Kidney glomerular epithelial cell (primary cell): ENCODE measurements at regions not wholly inside any gene's neighbourhood (a gene's known extent, or its start where the extent isn't known, plus 50 kb on each side); places are given as distances from the start of the nearest gene placed in this dataset.
A peak's percentile ranks its signal among the peaks of the same experiment; 100 is the strongest.
"Not testable (repeated sequence)": the region's sequence is repeated elsewhere in the genome, so short reads cannot be mapped to it uniquely, and the experiment has no call there.

ENCODE experiments used
- DNase-seq: peaks from one replicate; lab custom pipeline; 2025; lab: John Stamatoyannopoulos, UW

DNA sequence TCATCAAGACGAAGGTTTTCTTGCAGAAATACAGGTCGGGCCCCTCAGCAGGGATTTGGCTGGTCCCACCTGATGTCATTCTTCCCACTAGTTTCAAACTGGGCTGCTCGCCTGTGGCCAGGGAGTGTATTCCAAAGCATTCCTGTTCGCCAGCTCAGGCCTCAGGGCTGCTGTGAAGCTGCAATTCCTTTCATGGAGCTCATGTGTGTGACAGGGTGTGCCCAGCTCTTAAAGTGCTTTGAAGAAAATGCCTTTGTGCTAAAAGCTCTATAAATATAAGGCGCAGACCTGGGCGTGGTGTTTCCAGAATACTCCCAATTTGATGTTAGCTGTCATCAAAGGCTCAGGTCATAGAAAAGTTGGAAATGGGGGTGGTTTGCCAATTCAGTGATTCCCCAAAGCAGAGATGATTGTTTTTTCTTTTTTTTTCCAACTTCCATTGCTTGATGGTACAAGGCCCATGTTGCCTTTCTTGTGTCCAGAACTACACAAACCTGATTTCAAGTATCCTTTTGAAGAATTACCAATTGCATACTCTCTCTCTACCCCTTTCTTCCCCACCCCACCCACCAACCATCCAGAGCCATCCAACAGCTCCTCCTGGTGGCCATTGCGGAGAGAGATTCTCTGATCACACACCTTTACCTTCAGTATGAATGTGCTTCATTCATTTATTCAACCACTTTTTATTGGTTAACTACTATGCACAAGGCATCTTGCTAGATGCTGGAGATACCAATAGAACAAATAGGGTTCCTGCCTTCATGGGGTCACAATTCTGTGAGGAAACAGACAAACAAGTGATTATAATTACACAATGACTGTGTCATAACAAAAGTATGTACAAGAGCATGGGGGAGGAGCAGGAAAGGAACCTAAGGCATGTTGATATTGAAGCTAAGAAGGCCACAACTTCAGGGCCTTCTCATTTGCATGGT is 297.3 kb upstream of the LYZL1 start:
- peak; percentile 71 for DNase-seq

DNA sequence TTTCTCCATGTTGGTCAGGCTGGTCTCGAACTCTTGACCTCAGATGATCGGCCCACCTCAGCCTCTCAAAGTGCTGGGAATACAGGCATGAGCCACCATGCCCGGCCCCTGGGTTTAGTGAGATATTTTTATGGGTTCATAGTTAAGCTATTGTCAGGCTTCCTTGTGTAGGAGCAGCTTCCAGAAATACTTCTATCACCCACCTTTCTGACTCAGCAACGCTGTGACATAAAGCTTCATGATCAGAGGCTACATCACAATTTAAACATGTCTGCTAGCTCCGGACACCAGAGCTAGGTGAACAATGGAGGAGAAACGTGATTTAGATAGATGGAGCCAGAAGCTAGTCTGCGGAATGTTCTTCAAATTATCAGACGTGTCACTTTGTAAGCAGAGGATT is 295.8 kb upstream of the LYZL1 start:
- no peak for DNase-seq

DNA sequence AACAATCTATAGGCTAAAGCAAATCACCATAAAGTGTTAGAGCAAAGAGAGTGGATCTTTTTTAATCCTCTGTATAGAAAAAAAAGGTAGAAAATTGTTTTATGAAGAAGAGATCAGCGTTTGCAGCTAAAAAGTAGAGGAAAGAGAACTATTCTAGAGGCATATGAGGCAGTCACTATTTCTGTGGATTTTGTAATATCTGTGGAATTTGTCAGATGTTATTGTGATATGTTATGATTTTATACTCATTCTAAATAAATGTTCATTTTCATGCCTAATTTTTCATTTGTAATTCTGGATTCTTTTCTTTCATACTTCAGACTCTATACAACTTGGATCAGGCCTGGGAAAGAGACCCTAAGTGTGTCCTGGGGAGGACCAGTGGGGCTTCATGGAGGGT is 295.0 kb upstream of the LYZL1 start:
- DNase-seq = no peak

DNA sequence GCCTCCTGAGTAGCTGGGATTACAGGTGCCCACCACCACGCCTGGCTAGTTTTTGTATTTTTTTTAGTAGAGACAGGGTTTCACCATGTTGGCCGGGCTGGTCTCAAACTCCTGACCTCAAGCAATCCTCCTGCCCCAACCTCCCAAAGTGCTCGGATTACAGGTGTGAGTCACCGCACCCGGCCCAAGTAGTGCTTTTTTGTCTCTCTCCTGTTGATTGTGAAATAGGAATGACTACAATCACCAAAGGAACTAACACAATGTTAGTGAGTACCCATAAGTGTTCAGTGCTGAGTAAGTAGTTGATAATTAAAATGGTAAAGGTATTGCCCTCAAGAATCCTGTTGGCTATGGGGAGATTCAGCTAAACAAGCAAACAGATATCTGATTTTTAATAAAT is 294.1 kb upstream of the LYZL1 start:
- DNase-seq = not testable (repeated sequence)

DNA sequence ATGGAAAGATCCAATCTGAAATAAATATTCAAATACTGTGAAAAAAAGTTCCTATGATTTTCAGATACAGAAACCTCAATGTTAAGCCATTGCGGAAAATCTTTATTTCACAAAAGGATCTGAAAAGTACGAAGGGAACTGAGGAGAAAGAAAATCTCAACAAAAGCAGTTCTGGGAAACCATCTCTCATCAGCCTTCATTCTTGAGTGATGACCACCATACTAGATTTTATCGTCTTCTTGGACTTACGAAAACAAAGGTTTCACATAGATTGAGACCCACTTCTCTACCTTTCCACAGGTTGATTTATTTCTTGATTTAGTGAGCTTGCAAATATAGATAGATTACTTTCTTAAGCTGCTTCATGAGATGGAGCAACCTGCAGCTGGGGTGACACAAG is 293.4 kb upstream of the LYZL1 start:
- DNase-seq = no peak

DNA sequence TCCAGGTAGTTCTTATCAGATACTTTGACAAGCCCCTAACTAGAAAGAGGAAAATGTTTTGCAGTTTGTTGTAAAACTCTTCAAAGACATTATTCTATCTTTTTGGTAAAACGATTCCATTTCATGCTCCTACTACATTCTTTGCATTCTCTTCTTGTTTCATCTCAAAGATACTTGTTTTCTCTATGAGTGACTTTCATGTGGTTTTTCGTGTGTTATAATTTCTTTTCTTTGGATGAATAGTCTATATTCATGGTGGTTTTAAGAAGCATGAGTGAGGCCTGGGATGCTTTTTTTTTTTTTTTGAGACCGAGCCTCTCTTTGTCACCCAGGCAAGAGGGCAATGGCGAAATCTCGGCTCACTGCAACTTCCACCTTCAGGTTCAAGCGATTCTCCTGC is 292.5 kb upstream of the LYZL1 start:
- no peak for DNase-seq

DNA sequence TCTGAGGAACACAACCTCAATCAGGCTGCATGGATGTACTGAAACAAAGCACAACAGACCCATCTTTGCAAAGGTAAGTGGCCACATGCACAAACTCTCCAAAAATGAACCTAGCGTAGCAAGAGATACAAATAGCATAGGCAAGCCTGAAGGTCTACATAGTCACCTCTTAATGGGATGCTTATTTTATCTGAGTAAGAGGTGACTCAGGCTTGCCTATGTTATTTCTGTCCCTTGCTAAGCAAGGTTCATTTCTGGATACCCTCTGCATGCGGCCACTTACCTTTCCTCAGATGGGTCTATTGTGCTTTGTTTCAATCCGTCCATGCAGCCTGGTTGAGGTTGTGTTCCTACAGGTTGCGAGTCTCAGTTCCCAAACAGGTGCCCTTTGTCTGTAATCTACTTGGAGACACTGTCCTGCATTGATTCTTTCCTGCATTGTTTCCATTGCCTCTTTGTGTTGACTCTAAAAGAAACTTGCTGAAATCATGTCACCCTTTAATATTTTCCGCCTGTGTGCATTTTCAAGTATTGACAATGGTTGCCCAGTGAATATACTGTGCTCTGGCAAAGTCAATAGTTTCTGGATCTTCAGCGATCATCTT is 291.8 kb upstream of the LYZL1 start:
- DNase-seq = no peak

DNA sequence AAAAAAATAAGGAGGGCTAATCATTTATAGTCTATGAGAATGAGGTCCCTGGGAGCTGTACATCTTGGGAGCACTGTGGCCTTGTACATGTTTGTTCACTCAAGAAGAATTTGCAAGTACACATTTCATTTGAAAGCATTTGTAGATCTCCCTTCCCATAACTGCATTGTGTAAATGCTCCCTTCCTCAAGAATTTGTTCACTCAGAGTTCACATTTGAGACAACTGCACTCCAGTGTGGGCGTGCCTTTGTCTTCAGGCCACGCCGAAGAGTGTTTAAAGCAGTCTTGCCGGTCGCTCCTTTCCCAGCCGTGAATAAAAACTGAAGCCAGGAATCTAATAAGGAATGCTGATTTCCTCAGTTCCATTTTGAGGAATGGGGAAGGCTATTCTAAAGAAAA is 291.1 kb upstream of the LYZL1 start:
- no peak for DNase-seq

DNA sequence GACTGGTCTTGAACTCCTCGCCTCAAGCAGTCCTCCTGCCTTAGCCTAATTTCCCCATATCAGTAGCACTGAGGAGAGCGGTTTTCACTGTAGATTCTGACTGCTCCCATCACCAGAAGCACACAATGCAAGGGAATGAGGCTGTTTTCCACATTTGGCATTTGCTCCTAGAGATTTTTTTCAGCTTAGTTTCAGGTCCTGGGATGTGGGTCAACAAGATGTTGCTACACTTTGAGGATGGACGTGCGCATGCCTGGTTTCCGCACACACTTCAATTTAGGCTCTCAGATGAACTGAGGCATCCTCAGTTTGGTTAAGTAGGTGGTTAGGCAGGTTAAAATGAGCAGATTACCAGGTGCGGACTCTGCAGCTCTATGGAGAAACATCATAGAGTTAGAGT is 287.1 kb upstream of the LYZL1 start:
- DNase-seq = no peak

DNA sequence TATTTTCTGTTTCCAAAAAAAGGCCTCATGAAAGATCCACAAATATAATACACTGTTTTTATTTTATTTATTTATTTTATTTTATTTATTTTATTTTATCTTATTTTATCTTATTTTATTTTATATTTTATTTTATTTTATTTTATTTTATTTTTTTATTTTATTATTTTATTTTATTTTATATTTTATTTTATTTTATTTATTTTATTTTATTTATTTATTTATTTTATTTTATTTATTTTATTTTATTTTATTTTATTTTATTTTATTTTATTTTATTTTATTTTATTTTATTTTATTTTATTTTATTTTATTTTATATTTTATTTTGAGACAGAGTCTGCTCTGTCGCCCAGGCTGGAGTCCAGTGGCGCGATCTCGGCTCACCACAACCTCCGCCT is 285.9 kb upstream of the LYZL1 start:
- not testable (repeated sequence) for DNase-seq

DNA sequence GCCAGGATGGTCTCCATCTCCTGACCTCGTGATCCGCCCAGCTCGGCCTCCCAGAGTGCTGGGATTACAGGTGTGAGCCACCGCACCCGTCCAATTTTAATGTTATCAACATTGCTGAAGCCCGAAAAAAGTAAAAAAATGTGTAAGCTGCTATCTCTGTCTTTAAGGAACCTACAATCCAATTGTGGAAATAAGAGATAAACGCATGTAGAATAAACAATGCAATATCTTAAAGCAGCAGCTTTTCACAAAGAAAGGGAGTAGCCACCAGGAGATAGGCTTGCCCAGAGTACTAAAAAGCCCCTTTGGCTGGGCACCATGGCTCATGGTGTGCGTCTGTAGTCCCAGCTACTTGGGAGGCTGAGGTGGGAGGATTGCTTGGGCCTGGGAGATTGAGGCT is 282.9 kb upstream of the LYZL1 start:
- no peak for DNase-seq

DNA sequence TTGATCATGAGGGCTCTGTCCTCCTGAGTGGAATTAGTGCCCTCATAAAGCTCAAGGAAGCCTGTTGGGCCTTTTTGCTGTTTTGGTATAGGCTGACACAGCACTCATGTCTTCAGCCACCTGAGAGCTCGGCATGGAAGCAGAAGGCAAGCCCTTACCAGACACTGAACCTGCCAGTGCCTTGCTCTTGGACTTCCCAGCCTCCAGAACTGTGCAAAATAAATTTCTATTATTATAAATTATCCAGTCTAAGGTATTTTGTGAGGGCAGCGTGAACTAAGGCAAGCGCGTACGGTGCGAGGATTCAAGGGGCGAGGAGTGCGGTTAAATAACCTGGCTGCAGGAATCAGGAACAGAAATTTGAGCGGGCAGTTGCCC is 281.5 kb upstream of the LYZL1 start:
- no peak for DNase-seq

DNA sequence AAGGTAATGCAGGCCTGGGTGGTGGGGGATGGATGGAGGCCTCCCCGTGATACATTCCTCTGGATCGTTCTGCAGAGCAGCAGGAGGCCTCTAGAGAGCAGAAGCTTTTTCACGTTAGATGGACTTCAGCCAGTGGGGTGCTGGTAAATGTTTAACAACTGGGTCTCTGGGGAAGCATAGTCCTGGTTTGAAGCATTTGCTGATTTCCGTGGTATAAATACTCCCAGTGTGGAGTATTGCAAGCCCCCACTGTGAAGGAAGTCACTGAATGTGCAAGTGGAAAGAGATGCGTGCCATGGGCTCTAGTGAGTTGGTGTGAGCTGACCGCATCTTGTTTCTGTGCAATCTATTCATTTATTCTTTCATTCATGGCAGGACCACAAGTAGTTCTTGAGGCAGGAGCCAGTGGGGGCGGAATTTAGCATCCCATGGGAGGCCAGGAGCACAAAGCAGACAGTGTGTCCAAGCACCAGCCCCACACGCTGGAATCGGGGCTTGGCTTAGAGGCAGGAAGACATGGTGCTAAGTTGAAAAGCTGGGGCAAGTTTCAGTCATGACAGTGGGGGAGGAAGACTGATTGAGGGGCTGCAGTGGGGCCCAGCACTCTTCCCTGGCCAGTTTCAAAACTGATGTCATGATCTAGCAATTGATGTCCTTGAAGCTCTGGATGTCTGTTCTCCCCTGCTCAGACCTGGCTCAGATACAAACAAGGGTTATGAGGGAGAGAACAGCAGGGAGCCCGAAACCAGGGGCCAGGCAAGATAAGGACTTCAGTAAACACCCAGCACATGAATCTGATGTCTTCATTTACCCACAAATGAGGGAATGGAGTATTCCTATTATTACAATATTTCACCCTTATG is 280.9 kb upstream of the LYZL1 start:
- DNase-seq = no peak

DNA sequence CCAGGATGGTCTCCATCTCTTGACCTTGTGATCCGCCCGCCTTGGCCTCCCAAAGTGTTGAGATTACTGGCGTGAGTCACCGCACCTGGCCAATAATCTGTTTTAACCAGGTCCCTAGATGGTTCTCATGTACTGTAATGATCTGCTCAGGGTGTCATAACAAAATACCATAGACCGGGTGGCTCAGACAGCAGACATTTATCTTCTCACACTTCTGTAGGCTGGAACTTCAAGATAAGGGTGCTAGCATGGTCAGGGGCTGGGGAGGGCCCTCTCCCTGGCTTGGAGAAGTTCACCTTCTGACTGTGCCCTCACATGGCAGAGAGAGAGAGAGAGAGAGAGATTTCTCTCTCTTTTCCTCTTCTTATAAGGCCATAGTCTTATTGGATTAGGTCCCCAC is 279.4 kb upstream of the LYZL1 start:
- DNase-seq = no peak

DNA sequence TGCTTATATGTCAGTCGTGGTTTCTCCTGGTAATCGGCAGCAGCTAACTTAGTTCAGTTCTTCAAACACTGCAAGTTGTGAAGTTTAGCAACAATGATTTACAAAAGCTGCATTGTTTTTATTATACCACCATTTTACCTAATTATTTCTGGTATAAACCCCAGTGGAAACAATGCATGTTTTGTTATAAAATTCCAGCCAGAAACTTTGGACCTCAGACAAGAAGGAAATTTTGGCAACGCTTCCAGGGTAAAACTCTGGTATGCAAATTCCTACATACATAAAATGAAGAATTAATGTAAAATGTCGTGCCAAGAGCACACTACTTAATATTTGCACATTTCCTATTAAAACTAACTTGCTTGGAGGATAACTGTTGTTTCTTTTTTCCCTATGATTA is 277.4 kb upstream of the LYZL1 start:
- DNase-seq = no peak

DNA sequence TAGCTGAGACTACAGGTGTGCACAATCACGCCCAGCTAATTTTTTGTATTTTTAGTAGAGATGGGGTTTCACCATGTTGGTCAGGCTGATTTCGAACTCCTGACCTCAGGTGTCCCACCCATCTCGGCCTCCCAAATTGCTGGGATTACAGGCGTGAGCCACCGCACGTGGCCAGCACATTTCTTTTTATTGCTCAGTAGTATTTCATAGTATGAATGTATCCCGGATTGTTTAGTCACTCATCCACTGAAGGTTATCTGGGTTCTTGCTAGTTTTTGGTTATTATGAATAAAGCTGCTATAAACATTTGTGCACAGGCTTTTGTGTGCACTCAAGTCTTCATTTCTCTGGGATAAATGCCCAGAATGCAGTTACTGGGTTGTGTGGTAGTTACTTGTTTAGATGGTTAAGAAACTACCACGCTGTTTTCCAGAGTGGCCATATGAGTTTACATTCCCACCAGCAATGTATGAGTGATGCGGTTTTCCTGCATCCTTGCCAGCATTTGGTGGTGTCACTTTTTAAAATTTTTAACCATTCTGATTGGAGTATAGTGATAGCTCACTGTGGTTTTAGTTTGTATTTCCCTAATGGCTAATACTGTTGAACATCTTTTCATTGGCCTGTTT is 275.8 kb upstream of the LYZL1 start:
- no peak for DNase-seq

DNA sequence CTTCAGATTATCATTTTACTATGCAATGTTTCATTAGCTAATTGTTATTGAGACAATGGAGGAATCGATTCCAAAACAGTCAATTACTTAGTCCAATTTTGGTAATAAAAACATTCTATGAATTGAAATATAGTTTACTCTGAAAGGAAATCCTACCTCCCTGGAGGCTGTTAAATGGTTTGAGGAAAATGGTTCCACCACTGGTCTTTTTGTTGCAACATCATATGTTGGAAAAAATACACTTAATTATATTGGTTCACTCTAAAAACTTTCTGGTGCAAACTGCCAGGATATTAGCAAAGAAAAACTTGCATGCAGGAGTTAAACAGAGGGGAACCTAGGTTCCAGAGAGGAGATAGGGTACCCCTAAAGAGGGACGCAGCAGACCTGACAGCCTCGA is 267.3 kb upstream of the LYZL1 start:
- no peak for DNase-seq

DNA sequence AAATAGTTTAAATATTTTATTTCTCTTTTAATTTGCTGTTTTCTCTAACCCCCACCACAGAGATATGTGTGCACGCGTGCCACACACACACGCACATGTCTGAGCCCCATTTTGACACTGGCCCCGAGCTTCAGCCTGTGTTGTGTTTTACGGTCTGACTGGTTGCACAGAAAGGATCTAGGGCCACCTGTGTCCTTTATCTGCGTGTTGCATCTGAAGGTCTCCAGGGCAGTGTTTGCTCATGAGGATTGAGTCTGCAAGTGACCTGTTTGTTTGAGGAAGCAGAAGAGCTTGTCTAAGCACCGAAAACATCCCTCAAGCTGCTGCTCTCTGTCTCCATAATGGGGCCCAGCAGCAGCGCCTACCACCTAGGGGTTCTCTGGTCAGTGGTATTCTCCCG is 266.4 kb upstream of the LYZL1 start:
- no peak for DNase-seq

DNA sequence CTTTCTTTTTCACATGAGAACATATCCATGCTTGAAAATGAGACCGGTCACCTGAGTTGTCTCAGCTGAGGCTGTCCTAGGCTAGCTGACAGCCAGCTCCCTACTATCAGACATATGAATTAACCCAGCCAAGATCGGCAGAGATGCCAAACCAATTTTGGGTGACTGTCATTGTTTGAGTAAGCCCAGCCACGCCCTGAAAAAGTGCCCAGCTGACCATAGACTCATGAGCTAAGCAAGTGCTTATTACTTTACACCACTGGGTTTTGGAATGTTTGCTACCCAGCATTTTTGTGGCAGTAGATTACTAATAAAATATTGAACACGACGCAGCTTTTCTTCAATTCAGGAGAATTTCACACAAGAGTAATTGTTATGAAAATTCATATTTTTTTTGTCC is 265.2 kb upstream of the LYZL1 start:
- no peak for DNase-seq

DNA sequence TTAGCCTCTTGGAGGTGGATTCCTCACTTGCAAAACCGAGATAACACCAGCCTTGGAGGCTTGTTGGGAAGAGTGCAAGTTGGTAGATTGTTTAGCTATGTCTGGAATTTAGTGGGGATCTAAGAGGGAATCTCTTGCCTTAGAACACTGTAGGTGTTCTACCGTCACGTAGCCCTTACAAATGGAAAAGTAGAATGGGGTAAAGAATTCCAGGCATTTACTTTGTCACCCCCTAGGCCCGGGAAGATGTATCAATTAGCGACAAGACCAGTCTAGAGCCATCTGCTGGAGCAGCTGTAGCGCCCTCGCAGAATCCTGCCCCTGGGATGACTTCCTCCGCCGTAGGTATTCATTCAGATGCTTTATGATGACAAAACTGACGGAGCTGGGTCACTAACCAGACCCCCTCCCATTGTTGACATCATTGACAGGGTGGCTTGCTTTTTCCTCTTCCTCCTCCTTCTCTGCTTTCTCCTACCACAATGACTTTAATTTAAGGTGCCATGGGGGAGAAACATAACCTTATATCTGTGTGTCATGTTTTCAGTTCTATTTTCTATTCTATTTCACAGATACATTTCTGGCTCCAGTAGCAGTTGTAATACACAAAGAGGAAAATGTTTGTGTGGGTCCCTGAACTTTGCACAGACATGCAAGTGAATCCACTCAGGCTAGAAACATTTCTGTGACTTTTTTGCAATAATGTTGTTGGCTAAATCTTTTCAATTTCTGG is 262.6 kb upstream of the LYZL1 start:
- DNase-seq = no peak

DNA sequence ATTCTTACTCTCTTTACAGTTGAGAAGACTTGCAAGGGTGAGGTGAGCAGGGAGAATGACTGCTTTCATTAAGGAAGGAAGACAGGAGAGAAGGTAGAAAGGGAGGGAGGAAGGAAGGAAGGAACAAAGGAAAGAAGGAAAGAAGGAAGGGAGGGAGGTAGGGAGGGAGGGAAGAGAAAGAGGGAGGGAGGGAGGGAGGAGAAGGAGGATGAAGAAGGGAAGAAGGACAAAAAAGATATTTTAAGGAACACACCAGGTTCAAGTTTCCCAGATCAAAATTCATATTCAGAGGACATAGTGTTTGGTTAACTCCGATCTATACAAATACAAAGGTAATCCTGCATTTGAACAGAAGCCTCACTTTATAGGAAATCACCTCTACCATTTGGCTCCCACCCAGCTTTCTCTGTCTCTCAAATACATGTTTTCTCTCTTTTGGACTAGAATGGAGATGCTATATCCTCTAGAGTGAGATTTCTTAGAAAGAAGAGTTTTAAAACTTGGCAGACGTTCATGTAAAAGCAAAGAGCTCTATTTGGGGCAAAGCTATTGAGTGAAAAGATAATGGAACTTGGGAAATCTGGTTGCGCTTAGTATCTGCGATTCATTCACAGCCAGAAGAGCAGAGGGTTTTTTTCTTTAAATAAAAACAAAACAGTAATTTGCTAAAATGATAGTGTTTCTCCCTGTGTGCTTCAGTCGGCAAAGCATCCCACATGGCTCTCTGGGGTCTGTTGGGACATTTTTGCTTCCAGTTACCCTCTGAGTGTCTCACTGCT is 261.9 kb upstream of the LYZL1 start:
- no peak for DNase-seq
